Activated naive CD4-positive, alpha-beta T cell treated with anti-CD3 and anti-CD28 coated beads for 36 hours (primary cell): ENCODE measurements at regions not wholly inside any gene's neighbourhood (a gene's known extent, or its start where the extent isn't known, plus 50 kb on each side); places are given as distances from the start of the nearest gene placed in this dataset.

Experiments
- CTCF ChIA-PET: fragments of 350-600 bp; sonication (Branson Sonifier 250); formaldehyde crosslinking; loops from one replicate; lab custom pipeline; 2021; ENCODE audit warnings: antibody characterized with exemption; lab: Charles Lee
- DNase-seq: peaks from one replicate; pipeline ENCODE4 v3.0.0-alpha.2; 2020
- H3K27ac Mint-ChIP-seq: one replicate; pipeline ENCODE4 v1.8.0; 2021; ENCODE audit warnings: mild to moderate bottlenecking, mixed read lengths
- H3K27me3 Mint-ChIP-seq: one replicate; pipeline ENCODE4 v1.8.0; 2021; ENCODE audit warnings: low read depth, mixed read lengths
- H3K36me3 Mint-ChIP-seq: one replicate; pipeline ENCODE4 v1.8.0; 2021; ENCODE audit warnings: low read depth, mixed read lengths
- H3K4me1 Mint-ChIP-seq: one replicate; pipeline ENCODE4 v1.8.0; 2021; ENCODE audit warnings: low read depth, mixed read lengths
- H3K4me3 Mint-ChIP-seq: one replicate; pipeline ENCODE4 v1.8.0; 2021; ENCODE audit warnings: mild to moderate bottlenecking, moderate library complexity, mixed read lengths
- H3K9me3 Mint-ChIP-seq: one replicate; pipeline ENCODE4 v1.8.0; 2021; ENCODE audit warnings: mixed read lengths
- intact Hi-C: fragments of 100-400 bp; cut with micrococcal nuclease; formaldehyde crosslinking; loops from one replicate; pipeline ENCODE4 v1.15.1; 2023

GRCh38 chr11:19520681-19521080 lies 192.0 kb upstream of the NAV2 start:
- no peak for DNase-seq
- H3K27ac Mint-ChIP-seq: no peak overlapping the region
- CTCF ChIA-PET: interaction anchor here (1.3 to 1.4 kb wide), 2 partner anchors 34 to 450 kb away, joined by 3 to 4 read pairs; no protein-coding TSS in a partner anchor
- no peak overlapping the region for H3K4me3 Mint-ChIP-seq
- intact Hi-C loops: no loop called here
- peaks cover 2% of the 10 kb centered on the region for H3K27me3 Mint-ChIP-seq
- no peaks in the 10 kb centered on the region for H3K9me3 Mint-ChIP-seq
- H3K36me3 Mint-ChIP-seq: no peaks in the 10 kb centered on the region
- H3K4me1 Mint-ChIP-seq: no peaks in the 10 kb centered on the region

DNA sequence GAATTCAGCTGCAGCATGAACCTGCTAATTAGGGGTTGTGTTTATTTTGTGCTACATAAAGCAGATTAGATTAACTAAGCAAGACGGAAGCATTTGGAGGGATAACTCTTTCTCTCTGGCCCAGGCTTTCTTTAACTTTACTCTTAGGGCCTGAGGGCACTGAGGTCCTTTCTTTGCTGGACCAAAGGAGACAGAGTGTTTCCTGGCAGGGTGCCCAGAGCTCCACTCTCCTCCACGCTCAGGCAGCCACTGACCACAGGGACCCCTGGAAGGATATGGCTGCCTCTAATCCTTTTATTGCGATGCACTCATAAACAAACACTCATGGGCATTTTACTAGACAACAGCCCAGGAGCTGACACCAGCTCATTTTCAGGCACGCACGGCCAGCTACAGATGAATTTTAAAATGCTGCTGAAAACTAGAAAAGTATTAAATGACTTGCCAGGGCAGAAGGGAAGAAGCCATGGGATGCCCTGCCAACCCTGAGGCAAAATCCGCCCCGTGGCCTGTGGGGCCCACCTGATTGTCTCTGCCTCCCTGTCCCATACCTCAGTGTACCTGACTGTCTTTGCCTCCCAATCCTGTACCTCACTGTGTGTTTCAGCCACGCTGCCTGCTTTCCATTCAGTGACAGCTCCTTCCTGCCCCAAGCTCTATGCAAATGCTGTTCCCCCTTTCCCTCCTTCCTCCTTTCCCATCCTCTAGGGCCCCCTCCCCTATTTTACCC lies 192.6 kb upstream of the NAV2 start:
- no peaks in the 10 kb centered on the region for H3K36me3 Mint-ChIP-seq
- H3K4me3 Mint-ChIP-seq: no peak overlapping the region
- H3K9me3 Mint-ChIP-seq: no peaks in the 10 kb centered on the region
- no peaks in the 10 kb centered on the region for H3K27me3 Mint-ChIP-seq
- CTCF ChIA-PET: interaction anchor here (1.3 to 1.4 kb wide), 2 partner anchors 34 to 449 kb away, joined by 3 to 4 read pairs; no protein-coding TSS in a partner anchor
- H3K4me1 Mint-ChIP-seq: no peaks in the 10 kb centered on the region
- no peak for DNase-seq
- no peak overlapping the region for H3K27ac Mint-ChIP-seq
- intact Hi-C loops: no loop called here

- DNase-seq: no peak
- H3K36me3 Mint-ChIP-seq: no peaks in the 10 kb centered on the region
- intact Hi-C loops: no loop called here
- no peaks in the 10 kb centered on the region for H3K4me1 Mint-ChIP-seq
- no peaks in the 10 kb centered on the region for H3K9me3 Mint-ChIP-seq
- H3K4me3 Mint-ChIP-seq: no peak overlapping the region
- no peaks in the 10 kb centered on the region for H3K27me3 Mint-ChIP-seq
- H3K27ac Mint-ChIP-seq: no peak overlapping the region
- CTCF ChIA-PET: interaction anchor here (1.4 kb wide), 1 partner anchor 35 kb away, joined by 4 read pairs; no protein-coding TSS in a partner anchor
These were observed 193.3 kb upstream of the NAV2 start for GRCh38 chr11:19519353-19519752.

DNA sequence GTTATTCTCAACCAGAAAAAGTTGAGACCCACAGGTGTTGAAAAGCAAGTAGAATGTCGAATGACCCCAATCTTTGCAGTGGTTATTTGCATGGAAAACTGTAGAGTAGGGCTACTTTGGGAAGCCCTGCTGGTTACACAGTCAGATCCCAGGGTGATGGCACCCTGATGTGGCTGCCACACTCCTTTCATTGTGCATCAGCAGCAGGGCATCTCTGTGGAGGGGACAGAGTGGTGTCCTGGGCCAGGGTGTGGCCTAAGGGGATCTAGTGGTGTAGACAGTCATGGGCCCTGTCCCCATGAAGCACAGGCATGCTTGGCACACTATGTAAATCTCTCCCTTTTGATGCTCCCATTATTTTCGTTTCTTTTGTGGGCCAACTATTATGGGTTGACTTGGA lies 199.4 kb upstream of the NAV2 start:
- intact Hi-C loops: no loop called here

DNA sequence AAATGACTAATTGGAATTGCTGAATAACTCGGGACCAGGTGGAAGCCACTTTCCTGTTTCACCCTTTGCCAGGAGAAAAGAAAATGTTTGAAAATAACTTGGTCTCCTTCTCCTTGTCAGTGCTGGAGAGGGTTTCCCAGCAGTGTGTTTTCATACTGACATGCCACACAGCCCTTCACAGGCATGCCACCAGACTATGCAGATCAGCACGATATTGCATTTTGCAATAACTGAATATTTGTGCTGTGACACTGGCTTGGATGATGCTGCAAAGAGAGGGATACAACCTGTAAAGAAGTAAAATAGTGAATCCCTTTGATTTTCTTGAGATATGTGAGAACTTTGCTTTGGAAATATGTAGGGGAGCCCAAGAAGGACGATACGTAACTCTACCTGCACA lies 200.0 kb upstream of the NAV2 start:
- no peak overlapping the region for H3K27ac Mint-ChIP-seq
- H3K36me3 Mint-ChIP-seq: no peaks in the 10 kb centered on the region
- H3K9me3 Mint-ChIP-seq: no peaks in the 10 kb centered on the region
- H3K27me3 Mint-ChIP-seq: peaks cover 17% of the 10 kb centered on the region
- no peak overlapping the region for H3K4me3 Mint-ChIP-seq
- CTCF ChIA-PET: no interaction called here
- no peak for DNase-seq
- H3K4me1 Mint-ChIP-seq: no peaks in the 10 kb centered on the region
- intact Hi-C loops: no loop called here

More for the DNA sequence above, 199.4 kb upstream of the NAV2 start:
- no peak overlapping the region for H3K4me3 Mint-ChIP-seq
- peaks cover 17% of the 10 kb centered on the region for H3K27me3 Mint-ChIP-seq
- H3K4me1 Mint-ChIP-seq: no peaks in the 10 kb centered on the region
- CTCF ChIA-PET: no interaction called here
- H3K9me3 Mint-ChIP-seq: no peaks in the 10 kb centered on the region
- H3K27ac Mint-ChIP-seq: no peak overlapping the region
- no peaks in the 10 kb centered on the region for H3K36me3 Mint-ChIP-seq
- DNase-seq: no peak

DNA sequence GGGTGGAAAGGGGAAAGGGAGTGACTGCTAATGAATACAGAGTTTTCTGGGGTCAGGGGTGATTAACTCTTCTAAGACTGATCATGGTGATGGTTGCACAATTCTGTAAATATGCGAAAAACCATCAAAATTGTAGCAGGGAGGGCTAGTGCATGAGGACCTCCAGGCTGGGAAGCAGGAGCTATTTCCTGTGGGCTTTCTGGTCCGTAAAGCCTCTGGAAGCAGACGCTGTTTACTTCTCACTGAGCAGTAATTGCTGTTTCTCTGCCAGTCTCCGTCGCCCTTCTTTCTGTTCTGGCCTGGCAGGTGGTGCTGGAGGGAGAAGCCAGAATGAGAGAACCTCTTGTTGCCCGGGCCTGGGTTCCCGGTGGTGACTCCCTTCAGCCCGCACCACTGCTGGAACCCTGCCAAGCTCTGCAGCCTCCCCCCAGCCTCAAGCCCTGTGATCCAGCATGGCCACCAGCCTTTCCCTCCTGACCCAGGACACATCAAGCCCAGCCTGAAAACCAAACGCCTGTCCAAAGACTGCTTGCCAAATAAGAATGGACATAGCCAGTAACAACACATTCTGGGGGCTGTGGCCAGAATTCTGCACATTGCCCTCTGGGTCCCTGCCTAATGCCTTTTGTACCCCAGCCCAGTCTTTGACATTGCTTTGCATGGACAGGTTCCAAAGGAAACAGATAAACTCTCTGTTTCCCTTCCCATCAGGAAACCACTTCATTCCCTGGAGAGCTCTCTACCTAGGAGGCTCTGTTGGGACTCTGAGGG lies 201.0 kb upstream of the NAV2 start:
- Mint-ChIP-seq H3K27ac (no peak overlapping the region), H3K4me3 (no peak overlapping the region), H3K27me3 (peaks cover 17% of the 10 kb centered on the region)

GRCh38 chr11:19511066-19511412 lies 201.6 kb upstream of the NAV2 start:
- intact Hi-C loops: no loop called here

More for the DNA sequence above, 201.0 kb upstream of the NAV2 start:
- intact Hi-C loops: no loop called here
- no peaks in the 10 kb centered on the region for H3K4me1 Mint-ChIP-seq
- CTCF ChIA-PET: no interaction called here
- H3K9me3 Mint-ChIP-seq: no peaks in the 10 kb centered on the region
- no peak for DNase-seq
- H3K36me3 Mint-ChIP-seq: no peaks in the 10 kb centered on the region

DNA sequence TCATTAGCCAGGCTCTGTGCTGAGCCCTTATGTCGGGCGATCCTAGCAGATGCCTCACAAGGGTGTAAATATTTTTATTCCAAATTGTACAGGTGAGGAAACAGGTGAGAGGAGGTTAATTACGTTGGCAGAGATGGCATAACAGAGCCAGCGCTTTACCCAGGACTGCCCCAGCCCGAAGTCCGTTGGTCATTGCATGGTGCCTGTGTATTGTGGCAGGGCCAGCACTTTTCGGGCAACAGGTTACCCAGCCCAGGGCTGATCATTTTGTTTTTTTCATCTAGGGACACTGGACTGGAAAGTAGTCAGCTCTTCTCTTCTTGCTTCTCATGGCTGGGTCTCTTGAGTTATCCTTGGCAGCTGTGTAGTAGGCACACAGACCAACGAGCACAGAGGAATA lies 202.2 kb upstream of the NAV2 start:
- DNase-seq: no peak
- intact Hi-C loops: no loop called here
- H3K9me3 Mint-ChIP-seq: no peaks in the 10 kb centered on the region
- H3K4me1 Mint-ChIP-seq: no peaks in the 10 kb centered on the region
- H3K27me3 Mint-ChIP-seq: peaks cover 17% of the 10 kb centered on the region
- H3K36me3 Mint-ChIP-seq: no peaks in the 10 kb centered on the region
- no peak overlapping the region for H3K27ac Mint-ChIP-seq
- CTCF ChIA-PET: no interaction called here
- H3K4me3 Mint-ChIP-seq: no peak overlapping the region

More at GRCh38 chr11:19511066-19511412, 201.6 kb upstream of the NAV2 start:
- CTCF ChIA-PET: no interaction called here
- Mint-ChIP-seq H3K4me1 (no peaks in the 10 kb centered on the region), H3K4me3 (no peak overlapping the region), H3K27ac (no peak overlapping the region), H3K36me3 (no peaks in the 10 kb centered on the region), H3K9me3 (no peaks in the 10 kb centered on the region), H3K27me3 (peaks cover 17% of the 10 kb centered on the region)
- no peak for DNase-seq

GRCh38 chr11:19509215-19509614 lies 203.4 kb upstream of the NAV2 start:
- Mint-ChIP-seq H3K9me3 (no peaks in the 10 kb centered on the region), H3K36me3 (no peaks in the 10 kb centered on the region), H3K4me1 (no peaks in the 10 kb centered on the region), H3K27me3 (peaks cover 17% of the 10 kb centered on the region), H3K27ac (no peak overlapping the region), H3K4me3 (no peak overlapping the region)
- intact Hi-C loops: no loop called here
- CTCF ChIA-PET: no interaction called here
- no peak for DNase-seq

DNA sequence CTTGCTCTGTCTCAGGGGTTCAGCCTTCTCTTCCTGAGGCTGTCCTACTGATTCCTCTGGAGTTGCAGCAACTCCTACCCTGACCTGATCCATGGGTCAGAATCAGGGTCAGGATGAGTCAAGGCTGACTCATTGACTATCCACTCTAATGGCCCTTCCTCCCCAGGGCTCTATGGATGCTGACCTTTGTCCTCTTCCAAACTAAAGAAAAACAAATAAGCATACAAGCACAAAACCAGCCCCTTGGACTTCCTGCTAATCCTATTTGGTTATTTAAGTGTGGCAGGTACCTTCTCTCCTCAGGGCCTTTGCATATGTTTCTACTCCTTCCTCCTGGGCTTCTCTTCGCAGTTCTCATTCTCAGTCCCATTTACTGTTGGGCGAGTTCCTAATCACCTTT lies 204.5 kb upstream of the NAV2 start:
- Mint-ChIP-seq H3K4me3 (no peak overlapping the region), H3K4me1 (no peaks in the 10 kb centered on the region), H3K27ac (no peak overlapping the region), H3K36me3 (no peaks in the 10 kb centered on the region), H3K9me3 (no peaks in the 10 kb centered on the region), H3K27me3 (peaks cover 23% of the 10 kb centered on the region)
- intact Hi-C loops: no loop called here
- DNase-seq: no peak
- CTCF ChIA-PET: no interaction called here

- CTCF ChIA-PET: no interaction called here
- intact Hi-C loops: no loop called here
- no peak for DNase-seq
- H3K4me3 Mint-ChIP-seq: no peak overlapping the region
- no peaks in the 10 kb centered on the region for H3K36me3 Mint-ChIP-seq
- no peaks in the 10 kb centered on the region for H3K9me3 Mint-ChIP-seq
- H3K4me1 Mint-ChIP-seq: no peaks in the 10 kb centered on the region
- peaks cover 16% of the 10 kb centered on the region for H3K27me3 Mint-ChIP-seq
- H3K27ac Mint-ChIP-seq: no peak overlapping the region
These were observed 205.7 kb upstream of the NAV2 start for GRCh38 chr11:19506816-19507486.

- H3K4me3 Mint-ChIP-seq: no peak overlapping the region
- CTCF ChIA-PET: no interaction called here
- no peak overlapping the region for H3K27ac Mint-ChIP-seq
- peaks cover 7% of the 10 kb centered on the region for H3K27me3 Mint-ChIP-seq
- no peaks in the 10 kb centered on the region for H3K9me3 Mint-ChIP-seq
- intact Hi-C loops: no loop called here
- no peaks in the 10 kb centered on the region for H3K36me3 Mint-ChIP-seq
- no peak for DNase-seq
- H3K4me1 Mint-ChIP-seq: no peaks in the 10 kb centered on the region
These were observed 209.9 kb upstream of the NAV2 start for GRCh38 chr11:19502691-19503253.
